K562 (cell line): ENCODE measurements at regions not wholly inside any gene's neighbourhood (a gene's known extent, or its start where the extent isn't known, plus 50 kb on each side); places are given as distances from the start of the nearest gene placed in this dataset.

Experiments
- ATAC-seq: fragments of 200-7000 bp; cut with Tn5 transposase; 3 replicates; pipeline ENCODE4 v1.9.1; 2020; ENCODE audit warnings: moderate library complexity
- BruUV-seq: library from RNA; stranded (reverse); fragments of 400-500 nt; replicated peaks from 2 replicates; lab custom pipeline; 2021; lab: Mats Ljungman, UMichigan
- CTCF ChIA-PET: fragments of 300-600 bp; formaldehyde crosslinking; extraction: SDS; loops from one replicate; lab custom pipeline; 2021; ENCODE audit warnings: low intra/inter-chr PET ratio; lab: Yijun Ruan, JAX
- POLR2A ChIA-PET: fragments of 300-600, 350-650 bp; sonication (Branson Sonifier 250); formaldehyde crosslinking; extraction: SDS; loops from one replicate; lab custom pipeline; 2021; ENCODE audit warnings: antibody characterized with exemption, inconsistent platforms; lab: Yijun Ruan, JAX
- DNase-seq, 4 experiments: peaks; one replicate each; pipeline versions ENCODE4 v3.0.0 to v3.0.0-alpha.2; 2011 to 2018; ENCODE audit warnings: low spot score in 3 of 4, mixed read lengths in 3 of 4; ENCODE audit errors: extremely low read depth in 1 of 4
- FAIRE-seq: peaks from 2 replicates; lab custom pipeline; 2011; peaks lifted over from hg19 to GRCh38; lab: Jason Lieb, UNC
- H2AFZ ChIP-seq: 2 replicates; pipeline ENCODE4 v1.6.0; 2011; ENCODE audit warnings: low read depth, low read length, control low read depth, inconsistent platforms
- H3K27ac ChIP-seq: fragments of 200-600 bp; 3 replicates; pipeline ENCODE4 v1.8.0; 2011; ENCODE audit warnings: low read depth, mild to moderate bottlenecking, control low read depth, inconsistent platforms, low read length, moderate library complexity, mixed read lengths; ENCODE audit errors: extremely low read depth
- H3K27me3 ChIP-seq, 2 experiments: fragments of 300-600 bp in 1 of 2; 2 replicates in 1 of 2; 3 replicates in 1 of 2; pipeline versions ENCODE4 v1.6.0 to v1.8.0; 2011; ENCODE audit warnings: inconsistent platforms in 2 of 2, low read length in 2 of 2, mild to moderate bottlenecking in 1 of 2, mixed read lengths in 1 of 2, moderate library complexity in 1 of 2; ENCODE audit not compliant: control insufficient read depth in 2 of 2, insufficient read depth in 2 of 2
- H3K36me3 ChIP-seq: fragments of 300-600 bp; 3 replicates; pipeline ENCODE4 v1.8.0; 2011; ENCODE audit warnings: mild to moderate bottlenecking, low read length, inconsistent platforms; ENCODE audit not compliant: control insufficient read depth, insufficient read depth
- H3K4me1 ChIP-seq, 2 experiments: fragments of 200-600 bp in 1 of 2; replicated peaks in 1 of 2; 2 replicates in 1 of 2; 3 replicates in 1 of 2; pipeline versions ENCODE4 v1.5.1 to v1.8.0; 2011; ENCODE audit warnings: inconsistent platforms in 2 of 2, low read length in 2 of 2, mild to moderate bottlenecking in 1 of 2, mixed read lengths in 1 of 2, moderate library complexity in 1 of 2; ENCODE audit not compliant: control insufficient read depth in 2 of 2, insufficient read depth in 2 of 2
- H3K4me2 ChIP-seq: 2 replicates; pipeline ENCODE4 v1.6.1; 2011; ENCODE audit warnings: low read length, control low read depth, inconsistent platforms, mixed read lengths; ENCODE audit not compliant: insufficient read depth
- H3K4me3 ChIP-seq: fragments of 200-600 bp; sonication (generic), shearing (Covaris generic); 2 replicates; pipeline ENCODE4 v1.5.1; 2016; ENCODE audit warnings: control low read depth, inconsistent platforms
- H3K79me2 ChIP-seq: fragments of 200-600 bp; 3 replicates; pipeline ENCODE4 v1.8.0; 2011; ENCODE audit warnings: low read length, inconsistent platforms; ENCODE audit not compliant: control insufficient read depth, insufficient read depth
- H3K9ac ChIP-seq, 2 experiments: 2 replicates each; pipeline versions ENCODE4 v1.6.0 to v1.6.1; 2011; ENCODE audit warnings: low read depth in 2 of 2, low read length in 2 of 2, control low read depth in 1 of 2, inconsistent platforms in 1 of 2, mild to moderate bottlenecking in 1 of 2, mixed read lengths in 1 of 2; ENCODE audit not compliant: insufficient read depth in 1 of 2
- H3K9me1 ChIP-seq: one replicate; pipeline ENCODE4 v1.6.0; 2011; ENCODE audit warnings: inconsistent platforms, mild to moderate bottlenecking, low read length, moderate library complexity; ENCODE audit not compliant: control insufficient read depth, insufficient read depth
- H3K9me3 ChIP-seq: replicated peaks from 2 replicates; pipeline ENCODE4 v1.5.1; 2011; ENCODE audit warnings: low read depth, low read length, inconsistent platforms; ENCODE audit not compliant: control insufficient read depth, insufficient read depth
- H4K20me1 ChIP-seq: replicated peaks from 2 replicates; pipeline ENCODE4 v1.6.1; 2011; ENCODE audit warnings: low read length, inconsistent platforms, mixed read lengths; ENCODE audit not compliant: control insufficient read depth, insufficient read depth
- DDX20 ChIP-seq: fragments of 450-650 bp; IDR thresholded peaks from 2 replicates; pipeline ENCODE4 v1.6.1; 2016; ENCODE audit warnings: missing genetic modification characterization, low read depth, mild to moderate bottlenecking, missing compliant biosample characterization, moderate library complexity
- EP300 ChIP-seq: IDR thresholded peaks from 2 replicates; pipeline ENCODE4 v1.6.1; 2012; ENCODE audit warnings: low read length, improper control_type of control experiment
- GTF2F1 ChIP-seq: IDR thresholded peaks from 2 replicates; pipeline ENCODE4 v1.6.1; 2011; ENCODE audit warnings: low read depth, low read length, improper control_type of control experiment
- HBP1 ChIP-seq: fragments of 450-650 bp; formaldehyde crosslinking; IDR thresholded peaks from 2 replicates; pipeline ENCODE4 v1.4.0; 2022; ENCODE audit warnings: missing genetic modification characterization
- HNRNPK ChIP-seq: fragments of 200-400 bp; formaldehyde crosslinking; IDR thresholded peaks from one replicate; pipeline ENCODE4 v1.6.1; 2018; ENCODE audit warnings: mild to moderate bottlenecking, low read depth, low read length; ENCODE audit not compliant: poor library complexity, severe bottlenecking
- ILK ChIP-seq: fragments of 450-650 bp; IDR thresholded peaks from 2 replicates; pipeline ENCODE4 v1.6.1; 2016; ENCODE audit warnings: missing genetic modification characterization, low read depth, mild to moderate bottlenecking, missing compliant biosample characterization, moderate library complexity, borderline replicate concordance
- MYNN ChIP-seq, 2 experiments: sonication (generic); formaldehyde crosslinking in 1 of 2; IDR thresholded peaks; 2 replicates each; pipeline versions ENCODE4 v1.5.0 to v1.6.1; 2016 to 2020; ENCODE audit warnings: antibody characterized with exemption in 1 of 2, missing genetic modification reagents in 1 of 2
- PHB ChIP-seq: fragments of 250-450 bp; sonication (Bioruptor Pico); IDR thresholded peaks from 2 replicates; pipeline ENCODE4 v1.5.0; 2021
- RBBP5 ChIP-seq: fragments of 200-600 bp; sonication (generic); IDR thresholded peaks from 2 replicates; pipeline ENCODE4 v1.6.1; 2012; ENCODE audit warnings: borderline replicate concordance, mild to moderate bottlenecking, low read length, control low read depth, inconsistent platforms; ENCODE audit not compliant: insufficient read depth, poor library complexity, severe bottlenecking
- RBM22 ChIP-seq: fragments of 200-400 bp; formaldehyde crosslinking; IDR thresholded peaks from 2 replicates; pipeline ENCODE4 v1.6.1; 2018; ENCODE audit warnings: low read length, low read depth; ENCODE audit not compliant: poor library complexity, severe bottlenecking
- SIRT6 ChIP-seq: IDR thresholded peaks from one replicate; pipeline ENCODE4 v1.6.1; 2012; ENCODE audit warnings: low read depth, mild to moderate bottlenecking, control low read depth, inconsistent platforms, low read length, moderate library complexity
- TEAD2 ChIP-seq: fragments of 450-650 bp; IDR thresholded peaks from 2 replicates; pipeline ENCODE4 v1.6.1; 2016; ENCODE audit warnings: missing genetic modification characterization, control low read depth, missing compliant biosample characterization
- ZNF212 ChIP-seq: fragments of 450-650 bp; formaldehyde crosslinking; IDR thresholded peaks from 2 replicates; pipeline ENCODE4 v1.4.0; 2020; ENCODE audit warnings: mild to moderate bottlenecking
- ZNF639 ChIP-seq, 2 experiments: fragments of 200-800 bp in 1 of 2; sonication (Bioruptor generic) in 1 of 2; sonication (generic) in 1 of 2; formaldehyde crosslinking in 1 of 2; IDR thresholded peaks in 1 of 2; conservative IDR thresholded peaks in 1 of 2; 2 replicates each; pipeline versions ENCODE4 v1.5.0 to v1.6.1; 2016 to 2020; ENCODE audit warnings: missing compliant biosample characterization in 1 of 2, missing genetic modification characterization in 1 of 2, missing genetic modification reagents in 1 of 2
- whole genome bisulfite sequencing: fragments of 100-300 bp; shearing (Covaris generic); methylation state at CpG from one replicate; pipeline ENCODE4 v1.1.6; 2016; ENCODE audit warnings: low coverage, mixed read lengths; ENCODE audit not compliant: insufficient coverage; ENCODE audit errors: missing lambda C conversion rate; 5-methylcytosine and 5-hydroxymethylcytosine counted together
- in situ Hi-C: fragments of 300-500 bp; cut with MboI; formaldehyde crosslinking; loops from 4 replicates; pipeline ENCODE4 v1.15.0; 2018; ENCODE audit warnings: inconsistent platforms, mixed read lengths
- intact Hi-C: fragments of 100-400 bp; cut with micrococcal nuclease; formaldehyde crosslinking; loops from 2 replicates; pipeline ENCODE4 v1.14.2; 2022

DNA sequence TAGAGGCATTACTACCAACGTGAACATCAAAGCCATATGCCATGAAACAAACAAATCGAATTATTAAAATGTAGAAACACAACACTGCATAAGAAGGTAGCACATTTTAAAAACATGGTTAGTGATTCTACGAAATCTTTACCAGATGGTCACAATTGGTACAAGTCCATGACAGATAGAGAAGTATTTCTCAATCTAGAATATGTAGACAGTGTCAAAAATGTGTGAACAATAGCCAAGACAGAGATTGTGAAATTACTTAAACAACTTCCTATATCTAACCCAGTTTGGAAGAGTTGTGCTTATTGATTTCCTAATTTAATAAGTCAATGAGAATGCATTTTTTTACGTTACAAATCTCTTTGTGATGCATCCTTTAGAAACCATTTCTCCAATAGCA lies 1121.6 kb downstream of the MAT2B start:
- in situ Hi-C loops: no loop called here
- no peak for DNase-seq
- H3K9me1 ChIP-seq: no peaks in the 10 kb centered on the region
- no peak overlapping the region for H3K27ac ChIP-seq
- ChIA-PET POLR2A (no interaction called here), CTCF (no interaction called here)
- no peak for FAIRE-seq
- no peaks in the 10 kb centered on the region for H4K20me1 ChIP-seq
- no peaks in the 10 kb centered on the region for H3K9me3 ChIP-seq
- no peak overlapping the region for H3K9ac ChIP-seq
- H3K4me1 ChIP-seq: no peaks in the 10 kb centered on the region
- H3K27me3 ChIP-seq: no peaks in the 10 kb centered on the region
- no TSS peak for BruUV-seq
- H3K4me2 ChIP-seq: no peak overlapping the region
- H3K79me2 ChIP-seq: no peaks in the 10 kb centered on the region
- TF ChIP-seq ZNF212 (CRISPR knock-in tag): no peak
- intact Hi-C loops: no loop called here
- no peak overlapping the region for H2AFZ ChIP-seq
- ATAC-seq: no peak
- no peak overlapping the region for H3K4me3 ChIP-seq
- H3K36me3 ChIP-seq: no peaks in the 10 kb centered on the region
- WGBS: 0% methylated on average over 4 of the region's 4 CpGs

DNA sequence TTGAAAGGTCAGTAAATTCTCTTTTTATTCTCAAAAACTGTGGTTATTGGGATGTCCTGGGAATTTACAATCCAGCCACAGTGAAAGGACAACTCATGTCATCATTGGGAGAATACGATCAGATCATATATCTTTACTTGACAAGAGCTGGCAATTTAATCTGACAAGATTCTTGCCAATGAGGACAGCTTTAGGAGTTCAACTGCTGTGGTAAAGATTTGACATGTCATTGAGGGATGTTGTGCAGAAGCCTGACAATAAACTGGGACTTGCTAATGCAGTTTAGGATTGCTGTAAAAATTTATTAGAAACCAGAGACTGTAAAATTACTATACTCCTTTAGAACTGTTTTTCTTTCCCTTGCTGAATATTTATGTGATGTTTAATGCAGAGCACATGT lies 1131.0 kb downstream of the MAT2B start:
- Histone ChIP-seq H3K9me3 (no peaks in the 10 kb centered on the region), H4K20me1 (no peaks in the 10 kb centered on the region), H3K79me2 (no peaks in the 10 kb centered on the region), H3K9ac (no peak overlapping the region), H3K4me3 (no peak overlapping the region), H3K4me2 (no peak overlapping the region), H3K36me3 (no peaks in the 10 kb centered on the region), H2AFZ (no peak overlapping the region), H3K27me3 (no peaks in the 10 kb centered on the region), H3K9me1 (no peaks in the 10 kb centered on the region), H3K4me1 (no peaks in the 10 kb centered on the region), H3K27ac (no peak overlapping the region)
- FAIRE-seq: no peak
- in situ Hi-C loops: no loop called here
- DNase-seq: no peak
- intact Hi-C loops: no loop called here
- no peak for ATAC-seq
- 0% methylated on average over 1 of the region's 1 CpG for WGBS
- no TSS peak for BruUV-seq
- POLR2A ChIA-PET: interaction anchor here (0.6 kb wide), 1 partner anchor 8 kb away, joined by 3 read pairs; no protein-coding TSS in a partner anchor
- CTCF ChIA-PET: no interaction called here
- no peak for TF ChIP-seq ILK (tag)
- no peak for TF ChIP-seq HNRNPK
- TF ChIP-seq PHB: no peak
- TF ChIP-seq RBBP5: no peak
- no peak for TF ChIP-seq ZNF639 (CRISPR knock-in tag; conservative IDR thresholded peaks at IDR 0.05 in 1 of 2, IDR thresholded peaks at IDR 0.05 in 1 of 2)
- TF ChIP-seq SIRT6: no peak
- no peak for TF ChIP-seq DDX20 (tag)
- no peak for TF ChIP-seq MYNN (IDR thresholded peaks at IDR 0.05)
- TF ChIP-seq MYNN (CRISPR knock-in tag; IDR thresholded peaks at IDR 0.05): no peak
- TF ChIP-seq GTF2F1: no peak
- no peak for TF ChIP-seq EP300
- no peak for TF ChIP-seq TEAD2 (tag)
- no peak for TF ChIP-seq HBP1
- no peak for TF ChIP-seq RBM22
